Inferior parietal cortex (tissue), 1 donor: ENCODE measurements at regions not wholly inside any gene's neighbourhood (a gene's known extent, or its start where the extent isn't known, plus 50 kb on each side); places are given as distances from the start of the nearest gene placed in this dataset.

Source experiments
- DNase-seq: peaks from one replicate; pipeline ENCODE4 v3.0.0-alpha.2; 2016; ENCODE audit errors: extremely low spot score

- DNase-seq = no peak
Observed at GRCh38 chr10:107471911-107472310, 307.4 kb upstream of the SORCS1 start.

DNA sequence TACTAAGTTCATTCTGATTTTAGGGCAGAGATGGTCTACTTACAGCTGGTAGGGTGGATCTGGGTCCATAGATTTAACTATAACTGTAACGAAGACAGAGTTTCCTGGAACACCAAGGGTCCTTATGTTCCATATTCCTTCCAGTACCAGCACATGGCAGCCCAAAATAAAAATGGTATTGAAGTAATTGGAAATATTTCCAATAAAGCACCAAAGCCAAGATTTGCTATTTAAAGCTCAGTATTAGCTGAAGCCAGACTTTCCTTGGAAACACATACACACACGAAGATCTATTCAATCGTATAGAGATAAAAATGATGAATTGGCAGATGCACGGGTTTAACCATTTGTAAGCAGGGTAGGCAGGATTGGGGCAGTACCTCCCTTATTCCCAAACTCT is 289.1 kb upstream of the SORCS1 start:
- DNase-seq = no peak

DNA sequence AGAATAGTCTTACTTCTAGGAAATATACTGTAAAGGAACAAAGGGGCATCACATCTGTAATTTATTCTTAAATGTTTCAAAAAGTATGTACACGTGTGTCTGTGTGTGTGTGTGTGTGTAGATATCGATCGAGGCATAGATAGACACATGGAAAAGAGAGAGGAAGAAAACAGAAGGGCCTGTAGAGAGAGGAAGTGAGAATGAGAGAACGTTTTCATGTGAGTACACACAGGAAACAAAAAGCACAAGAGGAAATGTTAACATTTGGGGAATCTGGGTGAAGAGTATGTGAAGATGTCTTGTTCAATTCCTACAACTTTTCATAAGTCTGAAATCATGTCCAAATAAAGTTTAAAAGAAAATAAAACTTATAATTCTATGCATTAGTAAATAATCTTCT is 286.5 kb upstream of the SORCS1 start:
- DNase-seq = no peak

DNA sequence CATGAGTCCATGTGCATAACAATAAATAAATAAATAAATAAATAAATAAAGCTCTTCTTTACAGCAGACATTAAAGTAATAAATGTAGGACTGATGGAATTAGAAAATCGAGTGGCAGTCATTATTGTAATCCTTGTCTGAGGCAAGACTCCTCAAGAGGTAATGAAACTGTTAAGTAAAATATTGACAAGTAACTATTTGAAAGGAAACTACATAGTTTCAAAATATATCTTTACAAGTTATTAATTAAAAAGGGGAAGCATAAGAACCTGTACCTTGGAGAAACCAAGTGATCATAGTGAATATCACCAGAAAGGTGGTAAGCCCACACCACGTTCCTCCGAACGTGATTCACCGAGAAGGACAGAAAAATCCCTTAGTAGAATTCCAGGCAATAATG is 285.6 kb upstream of the SORCS1 start:
- no peak for DNase-seq

- no peak for DNase-seq
Observed at GRCh38 chr10:107444443-107444842, 279.9 kb upstream of the SORCS1 start.

GRCh38 chr10:107443813-107444212 is 279.3 kb upstream of the SORCS1 start:
- DNase-seq = no peak

GRCh38 chr10:107443326-107443725 is 278.8 kb upstream of the SORCS1 start:
- no peak for DNase-seq

DNA sequence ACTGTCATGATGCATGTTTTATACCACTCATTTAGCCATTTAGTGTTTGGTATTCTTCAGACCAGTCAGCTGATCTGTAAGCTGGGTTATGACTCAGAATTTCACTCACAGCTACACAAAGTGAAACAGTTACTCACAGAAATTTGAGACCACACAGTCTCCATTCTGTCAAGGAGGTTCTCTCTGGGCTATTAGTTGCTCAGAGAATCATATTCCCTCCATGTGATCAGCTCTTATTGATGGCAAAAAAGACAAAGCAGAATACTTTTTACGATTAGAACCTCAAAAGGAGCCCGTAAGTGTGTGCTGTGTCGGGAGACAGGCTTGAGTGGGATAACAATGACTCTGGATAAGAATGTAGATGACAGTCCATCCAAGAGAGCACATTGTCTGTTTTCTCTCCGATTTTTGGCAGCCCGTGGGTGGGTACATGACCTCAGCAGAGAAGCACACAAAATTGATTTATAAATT is 277.6 kb upstream of the SORCS1 start:
- DNase-seq = no peak

DNA sequence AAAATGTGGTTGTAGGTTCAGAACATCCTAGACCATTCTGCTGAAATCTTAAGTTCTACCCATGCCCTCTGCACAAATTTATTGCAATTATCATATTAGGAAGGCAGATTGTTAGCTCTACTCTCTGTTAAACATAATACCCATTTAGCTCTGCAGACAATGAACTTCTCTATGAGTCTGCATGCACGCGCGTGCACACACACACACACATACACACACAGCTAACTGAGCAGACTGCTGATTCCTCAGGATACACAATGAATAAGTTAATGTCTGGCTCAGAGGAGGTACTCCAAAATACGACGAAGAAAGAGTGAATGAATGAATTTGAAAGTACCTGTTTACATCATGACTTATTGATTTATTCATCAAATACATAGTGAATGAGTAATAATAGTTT is 276.2 kb upstream of the SORCS1 start:
- DNase-seq = no peak

DNA sequence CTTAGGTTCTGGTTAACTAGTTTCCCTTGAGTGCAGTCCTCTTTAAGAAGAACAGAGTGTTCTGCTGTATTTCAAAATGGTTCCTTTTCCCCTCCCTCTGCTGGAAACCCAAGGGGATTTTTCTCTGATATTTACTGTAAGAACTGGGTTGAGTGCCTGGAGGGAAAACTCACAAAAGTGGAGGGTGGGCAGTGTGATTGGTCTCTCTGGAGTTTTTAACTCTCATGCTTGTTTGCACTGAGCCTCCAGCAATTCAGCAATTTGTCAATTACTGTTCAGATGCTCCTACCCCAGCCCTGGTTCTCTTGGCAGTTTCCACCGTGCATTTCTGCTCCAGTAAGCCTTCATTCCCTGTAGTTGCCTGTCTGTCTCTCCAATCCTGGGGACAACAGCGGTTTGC is 273.4 kb upstream of the SORCS1 start:
- DNase-seq = no peak

DNA sequence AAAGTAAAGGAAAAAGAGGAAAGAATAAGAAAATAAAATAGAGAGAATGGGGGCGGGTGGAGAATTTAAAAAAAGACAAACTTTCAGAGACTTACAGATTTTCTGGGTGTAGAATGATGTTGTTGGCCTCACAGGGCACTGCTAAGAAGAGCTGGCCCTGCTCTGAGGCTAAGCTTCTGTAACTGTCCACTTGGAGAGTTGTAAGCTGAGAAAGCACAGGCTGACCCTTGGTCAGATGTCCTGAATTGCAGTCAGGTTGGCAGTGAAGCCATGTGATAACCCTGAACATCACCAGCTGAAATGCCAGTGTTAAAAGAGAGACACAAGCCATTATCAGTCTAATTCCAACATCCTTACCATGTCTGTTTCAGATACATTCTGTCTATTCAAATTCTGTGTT is 272.1 kb upstream of the SORCS1 start:
- no peak for DNase-seq

- no peak for DNase-seq
Observed at GRCh38 chr10:107434854-107435253, 270.3 kb upstream of the SORCS1 start.

GRCh38 chr10:107434201-107434600 is 269.7 kb upstream of the SORCS1 start:
- no peak for DNase-seq

- no peak for DNase-seq
Observed at GRCh38 chr10:107433605-107434004, 269.1 kb upstream of the SORCS1 start.

- no peak for DNase-seq
Observed at GRCh38 chr10:107430446-107430845, 265.9 kb upstream of the SORCS1 start.

- DNase-seq = no peak
Observed at GRCh38 chr10:107427016-107427415, 262.5 kb upstream of the SORCS1 start.

- no peak for DNase-seq
Observed at GRCh38 chr10:107425931-107426553, 261.5 kb upstream of the SORCS1 start.

- no peak for DNase-seq
Observed at GRCh38 chr10:107424628-107425027, 260.1 kb upstream of the SORCS1 start.

DNA sequence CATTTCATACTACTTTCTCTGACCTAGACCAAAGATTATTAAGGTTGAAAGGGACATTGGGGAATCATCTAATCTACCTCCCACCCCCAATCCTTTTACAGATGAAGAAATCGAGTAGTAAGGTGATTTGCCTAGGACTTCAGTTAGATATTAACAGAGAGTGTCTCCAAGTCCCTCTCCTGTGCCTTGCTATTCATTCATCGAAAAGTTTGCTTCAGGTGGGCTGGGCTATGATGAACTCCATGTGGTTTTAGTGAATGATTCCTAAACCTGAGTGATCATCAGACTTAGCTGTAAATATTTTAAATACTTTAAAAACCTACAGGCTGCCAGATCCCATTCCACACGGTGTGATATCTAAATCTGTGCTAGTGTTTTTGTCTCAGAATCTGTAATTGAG is 259.4 kb upstream of the SORCS1 start:
- no peak for DNase-seq

- DNase-seq = no peak
Observed at GRCh38 chr10:107422681-107423080, 258.2 kb upstream of the SORCS1 start.

GRCh38 chr10:107420196-107420595 is 255.7 kb upstream of the SORCS1 start:
- no peak for DNase-seq

- no peak for DNase-seq
Observed at GRCh38 chr10:107418085-107418806, 253.7 kb upstream of the SORCS1 start.

DNA sequence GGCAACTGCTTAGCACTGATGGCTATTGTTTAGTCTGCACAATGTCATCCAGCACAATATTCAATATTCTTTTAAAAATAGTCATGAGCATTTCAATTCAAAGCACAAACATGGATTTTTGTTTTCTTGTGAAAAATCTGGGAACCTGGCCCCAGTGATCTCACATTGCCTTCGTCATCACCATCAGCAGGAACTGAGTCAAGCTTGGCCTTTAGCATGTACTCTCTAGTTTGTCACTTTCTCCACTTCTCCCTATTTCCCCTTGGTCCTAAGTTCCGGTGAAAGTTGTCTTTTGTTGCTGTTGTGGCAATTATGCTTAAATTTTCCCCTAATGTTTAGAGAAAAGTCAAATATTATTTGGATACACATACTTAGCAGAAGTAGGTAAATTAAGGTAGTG is 252.9 kb upstream of the SORCS1 start:
- DNase-seq = no peak

GRCh38 chr10:107415446-107415845 is 250.9 kb upstream of the SORCS1 start:
- DNase-seq = no peak
